ENCODE measurements at regions not wholly inside any gene's neighbourhood (a gene's known extent, or its start where the extent isn't known, plus 50 kb on each side); places are given as distances from the start of the nearest gene placed in this dataset.
A peak's percentile ranks its signal among the peaks of the same experiment; 100 is the strongest.

DNA sequence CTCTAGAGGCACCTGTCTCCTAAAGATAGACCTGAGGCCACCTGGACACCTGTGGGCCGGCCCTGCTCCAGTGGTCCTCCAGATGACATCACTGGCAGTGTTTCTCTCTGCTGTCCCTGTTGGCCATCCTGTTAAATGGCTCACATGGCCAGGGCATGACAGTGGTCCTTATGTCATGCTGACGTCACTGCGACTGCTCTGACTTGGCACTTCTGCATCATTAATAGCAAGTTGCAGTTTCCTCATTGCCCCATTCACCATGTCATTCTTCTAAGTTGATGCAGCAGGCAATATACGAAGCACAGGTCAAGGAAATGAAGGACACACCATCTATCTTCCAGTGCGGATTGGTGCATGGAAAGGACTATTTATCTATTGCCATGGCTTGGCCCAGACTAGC is 1468.5 kb upstream of the TMEM132C start:
- DNase-seq: no peak

DNA sequence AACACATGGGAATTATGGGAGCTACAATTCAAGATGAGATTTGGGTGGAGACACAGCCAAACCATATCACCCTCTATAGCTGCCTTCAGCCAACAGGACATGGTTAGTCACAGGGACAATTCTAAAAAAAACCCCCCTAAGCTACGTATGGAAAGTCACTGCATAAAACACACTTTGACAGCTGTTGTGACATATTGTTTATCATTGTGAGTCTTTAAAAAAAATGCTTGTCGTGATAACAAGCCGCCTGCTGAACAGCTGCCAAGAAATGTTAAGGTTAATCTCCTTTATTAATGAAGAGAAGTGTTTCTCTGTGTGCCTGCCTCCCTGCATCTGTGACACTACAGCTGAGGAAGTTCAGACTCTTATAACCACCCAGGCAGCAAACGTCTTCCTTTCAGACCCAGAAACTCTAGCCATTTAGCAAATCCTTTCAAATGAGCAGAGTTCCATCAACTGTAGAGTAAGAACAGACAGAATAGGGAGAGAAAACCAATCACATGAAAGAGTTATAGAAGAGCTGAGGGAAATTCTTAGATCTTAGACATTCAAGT is 1459.6 kb upstream of the TMEM132C start:
- peak; percentile 55 to 88 for DNase-seq

DNA sequence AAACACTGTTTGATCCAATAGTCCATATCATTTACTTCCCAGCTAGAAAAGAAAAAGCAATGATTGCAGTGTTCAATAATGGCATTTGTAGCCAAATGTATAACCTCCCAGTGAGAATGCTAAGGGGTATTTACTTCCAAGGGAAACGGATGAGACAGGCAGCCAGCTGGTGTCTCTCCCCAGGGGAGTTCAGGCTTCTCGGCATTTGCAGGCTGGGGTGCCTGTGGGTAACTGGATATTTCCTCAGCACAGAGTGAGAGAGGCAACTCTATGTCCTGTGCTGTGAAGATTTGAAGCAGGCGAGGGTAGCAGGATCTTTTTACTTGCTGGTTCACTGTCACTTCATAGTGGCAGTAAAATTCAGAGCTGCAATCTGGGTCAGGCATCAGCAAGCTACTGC is 1455.6 kb upstream of the TMEM132C start:
- peak; percentile 13 to 76 for DNase-seq

DNA sequence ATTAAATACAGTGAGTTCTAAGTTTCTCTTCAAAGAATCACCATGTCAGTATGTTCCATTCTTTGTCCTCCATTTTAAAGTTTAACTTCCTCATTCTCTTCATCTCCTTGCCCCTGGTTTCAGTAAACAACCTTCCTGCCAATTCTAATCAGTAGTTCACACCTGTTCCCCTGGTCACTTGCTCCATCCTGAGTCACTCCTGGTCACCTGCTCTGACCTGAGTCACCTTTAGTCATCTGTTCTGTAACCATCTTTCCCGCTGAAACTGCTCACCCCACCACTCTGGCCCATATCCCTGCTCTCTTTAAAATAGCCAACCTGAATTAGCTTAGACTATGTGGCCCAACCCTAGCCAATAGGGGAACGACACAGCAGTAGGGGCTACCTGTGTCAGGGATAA is 1447.4 kb upstream of the TMEM132C start:
- DNase-seq: no peak

DNA sequence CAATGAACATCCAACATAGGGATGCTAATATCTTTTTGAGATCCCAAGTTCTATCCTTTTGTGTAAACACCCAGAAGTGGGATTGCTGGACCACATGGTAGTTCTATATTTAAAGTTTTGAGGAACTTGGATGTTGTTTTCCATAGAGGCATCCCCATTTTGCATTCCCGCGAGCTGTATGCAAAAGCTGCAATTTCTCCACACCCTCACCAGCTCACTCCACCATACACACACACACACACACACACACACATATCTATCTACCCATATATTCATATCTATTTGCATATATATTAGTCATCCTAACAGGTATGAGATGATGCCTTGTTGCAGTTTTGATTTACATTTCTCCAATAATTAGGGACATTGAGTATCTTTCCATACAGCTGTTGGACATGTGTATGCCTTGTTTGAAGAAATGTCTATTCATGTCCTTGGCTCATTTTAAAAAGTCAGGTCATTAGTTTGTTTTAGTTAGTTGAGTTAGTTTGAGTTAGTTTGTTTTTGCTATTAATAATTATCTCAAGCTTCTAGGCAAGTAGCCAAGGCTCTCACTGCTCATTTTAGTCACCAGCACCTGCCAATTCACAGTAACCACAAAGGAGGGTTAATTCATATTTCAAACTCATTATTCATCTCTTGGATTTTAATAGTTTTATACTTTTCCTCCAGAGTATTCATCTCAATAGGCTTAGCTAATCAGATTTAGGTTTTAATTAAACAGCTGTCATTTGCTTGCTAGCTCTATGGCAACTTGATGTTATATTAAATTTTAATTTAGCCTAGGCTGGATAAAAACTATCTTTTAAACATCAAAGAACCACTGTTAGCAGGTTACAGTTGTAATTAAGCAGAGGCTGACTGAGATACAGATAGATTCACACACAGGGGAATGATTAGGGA is 1435.9 kb upstream of the TMEM132C start:
- peak in 1 of 2 experiments; percentile 0 for DNase-seq

DNA sequence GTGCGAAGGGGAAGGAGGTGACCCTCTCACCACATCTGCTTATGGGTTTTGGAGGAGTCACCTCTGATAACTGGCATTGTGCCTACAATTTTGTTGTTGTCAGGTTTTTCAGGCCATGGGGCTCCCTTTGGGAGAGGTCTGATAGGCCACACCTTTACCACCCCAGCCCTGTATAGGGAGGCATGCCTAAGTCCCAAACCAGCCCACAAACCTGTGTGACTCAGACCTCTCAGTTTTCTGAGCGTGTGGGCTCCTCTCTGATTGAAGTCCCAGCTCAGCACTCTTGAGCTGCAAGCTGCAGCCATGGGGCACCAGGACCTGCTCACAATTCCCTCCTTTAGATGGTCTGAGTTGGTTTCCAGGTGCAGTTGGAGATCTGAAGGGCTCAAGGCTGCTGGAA is 1429.3 kb upstream of the TMEM132C start:
- no peak for DNase-seq

DNA sequence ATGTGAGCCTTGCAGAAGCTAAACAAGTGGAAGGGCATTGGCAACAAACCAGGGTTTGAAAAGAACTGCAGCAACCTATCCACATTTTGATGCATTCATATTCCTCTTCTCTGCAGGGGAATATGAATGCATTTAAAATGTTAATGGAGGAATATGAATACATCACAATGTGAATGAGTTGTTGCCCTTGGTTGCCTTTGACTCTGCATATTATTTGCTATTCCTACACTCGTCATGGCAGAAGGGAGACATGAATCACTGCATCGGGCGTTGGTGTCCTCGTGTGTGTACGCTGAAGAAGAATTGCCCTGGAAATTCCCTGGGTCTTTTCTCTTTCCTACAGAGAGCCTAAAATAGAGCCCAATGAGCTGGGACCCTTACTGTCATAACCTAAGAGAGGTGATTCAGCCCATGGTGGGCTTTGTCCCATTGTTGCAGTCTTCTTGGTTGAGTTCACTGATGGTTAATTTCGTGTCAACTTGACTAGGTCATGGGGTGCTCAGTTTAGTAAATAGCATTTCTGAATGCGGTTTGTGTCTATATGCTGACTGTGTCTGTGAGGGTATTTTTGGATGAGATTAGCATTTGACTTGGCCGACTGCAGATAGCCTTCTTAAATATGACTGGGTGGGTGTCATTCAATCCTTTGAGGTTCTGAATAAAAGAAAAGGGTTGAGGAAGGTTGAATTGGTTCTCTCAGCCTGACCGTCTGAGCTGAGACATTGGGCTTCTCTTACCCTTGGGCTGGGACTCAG is 1422.9 kb upstream of the TMEM132C start:
- no peak for DNase-seq

DNA sequence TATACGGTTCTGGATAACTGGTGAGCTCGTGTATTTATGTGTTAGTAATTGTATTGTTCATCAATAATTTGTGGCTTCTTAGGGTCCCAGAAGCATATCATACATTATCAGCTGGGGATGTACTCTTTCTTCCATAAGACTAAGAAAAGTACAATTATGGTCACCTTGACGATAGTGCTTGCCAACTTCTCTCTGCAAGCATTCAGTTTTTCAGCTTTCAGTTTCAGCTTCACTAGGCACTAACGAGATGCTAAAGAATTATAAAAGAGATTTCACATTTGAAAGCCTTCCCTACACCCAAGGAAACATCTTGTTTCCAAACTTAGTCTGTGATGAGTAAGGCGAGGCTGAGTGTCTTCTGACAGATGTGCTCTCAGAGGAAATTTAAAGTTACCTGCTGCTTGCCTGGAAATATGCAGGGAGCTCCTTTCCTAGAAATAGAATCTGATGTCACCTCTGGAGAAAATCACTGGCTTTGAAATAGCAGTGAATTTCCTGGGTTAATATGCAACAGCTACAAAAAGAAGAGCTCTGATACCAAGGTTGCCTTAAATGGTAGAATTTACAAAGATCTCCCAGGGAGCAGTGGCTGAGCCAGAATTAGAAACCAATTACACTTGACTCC is 1419.9 kb upstream of the TMEM132C start:
- DNase-seq: no peak

DNA sequence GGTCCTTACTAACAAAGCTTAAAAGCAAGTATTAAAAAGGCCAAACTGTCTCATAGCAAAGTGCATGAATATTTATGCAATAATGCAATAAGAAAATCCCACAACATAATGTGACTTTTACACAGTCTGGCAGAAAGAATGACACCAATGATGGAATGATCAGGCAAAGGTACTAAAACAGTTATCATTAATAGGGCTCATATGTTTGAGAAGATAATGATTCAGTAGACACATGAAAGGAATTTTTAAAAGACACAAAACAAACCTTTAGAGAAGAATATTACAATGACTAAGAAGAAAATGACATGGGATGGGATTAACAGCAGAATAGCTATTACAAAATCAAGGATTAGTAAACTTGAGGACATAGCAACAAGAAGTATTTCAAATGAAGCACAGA is 1411.2 kb upstream of the TMEM132C start:
- DNase-seq: no peak

DNA sequence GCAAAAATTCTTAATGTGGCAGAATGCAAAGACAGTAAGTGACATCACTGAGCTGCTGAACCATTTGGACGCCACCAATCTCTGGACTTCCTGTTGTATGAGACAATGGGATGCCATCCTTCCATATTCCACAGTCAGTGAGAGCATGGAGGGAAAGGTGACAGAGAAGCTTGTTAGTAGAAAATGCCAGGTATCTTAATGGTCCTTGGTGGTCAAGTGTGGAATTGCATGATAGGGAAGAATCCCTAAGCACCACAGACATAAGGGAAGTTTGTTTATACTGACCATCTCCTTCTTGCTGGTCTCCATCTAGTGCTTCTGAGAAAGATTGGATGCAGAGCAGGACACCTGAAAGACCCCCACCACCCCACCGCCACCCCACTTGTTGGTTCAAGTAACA is 1410.0 kb upstream of the TMEM132C start:
- DNase-seq: no peak

DNA sequence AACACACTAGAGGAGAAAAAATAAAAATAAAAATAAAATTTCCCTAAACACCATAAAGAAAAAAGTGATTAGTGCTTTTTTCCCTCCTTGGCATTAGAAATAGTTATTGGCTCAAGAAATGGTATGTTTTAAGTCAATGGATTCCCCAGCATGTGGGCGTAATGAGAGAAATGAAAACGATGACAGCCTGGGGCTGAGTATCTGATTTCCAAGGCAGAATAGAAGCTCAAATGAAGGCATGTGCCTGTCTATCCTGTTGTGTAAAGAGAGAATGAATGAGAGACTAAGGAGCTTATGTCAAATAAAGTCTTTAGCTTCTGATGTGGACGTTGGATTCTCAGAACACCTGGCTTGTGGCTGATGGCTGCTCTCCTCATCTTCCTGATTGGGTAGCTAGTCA is 1408.4 kb upstream of the TMEM132C start:
- peak in 1 of 2 experiments; percentile 28 for DNase-seq

DNA sequence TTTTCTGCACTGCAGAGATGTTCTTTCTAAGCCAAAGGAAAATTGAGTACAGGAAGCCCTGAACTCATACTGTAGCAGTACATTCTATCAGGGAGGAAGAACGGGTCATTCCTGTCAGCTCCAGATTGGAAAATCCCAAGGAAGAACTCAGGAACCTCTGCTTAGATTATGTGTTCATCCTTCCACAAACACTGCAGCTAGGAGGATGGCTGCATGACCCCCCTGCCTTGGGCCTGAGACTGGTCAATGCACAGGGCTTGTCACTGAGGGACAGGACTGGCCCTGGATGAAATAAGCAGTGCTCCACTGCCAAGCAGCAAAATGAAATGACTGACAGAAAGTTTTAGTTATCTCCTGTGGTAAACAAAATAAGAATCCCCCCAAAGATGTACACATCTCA is 1406.8 kb upstream of the TMEM132C start:
- no peak for DNase-seq

DNA sequence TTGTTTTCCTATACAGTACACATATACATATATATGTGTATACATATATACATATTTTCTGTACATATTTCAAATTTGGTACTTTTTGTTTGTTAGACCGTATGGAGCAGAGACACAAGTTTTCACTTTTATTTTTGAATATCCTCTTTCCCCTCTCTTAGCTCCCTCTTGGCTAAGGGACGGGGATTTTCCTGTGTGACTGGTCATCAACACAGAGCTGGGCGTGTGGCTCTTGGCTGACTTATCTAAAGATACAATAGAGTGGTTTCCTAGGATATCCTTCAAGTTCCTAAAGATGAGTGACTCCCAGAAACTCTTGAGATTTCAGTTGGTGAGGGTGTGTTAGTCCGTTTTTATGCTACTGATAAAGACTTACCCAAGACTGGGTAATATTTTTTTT is 1404.5 kb upstream of the TMEM132C start:
- DNase-seq: no peak

DNA sequence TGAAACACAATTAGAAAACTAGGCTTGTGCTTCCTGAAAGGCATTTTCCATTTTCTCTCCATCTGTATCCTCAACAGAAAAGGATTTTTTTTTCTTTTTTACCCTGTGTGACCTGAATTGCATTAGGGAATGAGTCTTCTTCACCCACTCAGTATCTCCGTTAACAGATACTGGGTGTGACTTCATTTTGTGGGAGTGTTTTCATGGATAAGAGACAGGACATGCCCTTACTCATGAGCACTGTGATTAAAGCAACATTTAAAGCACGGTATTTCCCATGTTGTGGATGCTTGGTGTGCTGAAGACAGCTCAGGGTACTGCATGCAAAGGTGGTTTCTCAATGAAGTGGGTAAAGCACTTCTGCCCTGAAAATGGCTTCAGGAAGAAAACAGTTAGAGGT is 1397.3 kb upstream of the TMEM132C start:
- no peak for DNase-seq

DNA sequence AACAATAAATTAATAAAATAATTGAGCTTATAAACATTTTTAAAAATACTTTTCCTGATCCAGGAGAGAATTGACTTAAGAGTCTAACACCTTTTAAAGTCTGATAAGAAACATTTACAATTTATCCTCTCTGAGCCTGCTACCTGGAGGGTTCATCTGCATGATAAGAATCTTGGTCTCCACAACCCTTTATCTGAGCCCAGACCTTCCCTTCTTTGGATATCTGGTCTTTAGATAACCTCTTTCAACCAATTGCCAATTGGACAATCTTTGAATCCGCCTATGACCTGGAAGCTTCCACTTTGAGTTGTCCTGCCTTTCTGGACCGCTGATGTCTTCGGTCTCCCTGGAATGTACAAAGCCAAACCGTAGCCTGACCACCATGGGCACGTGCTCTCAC is 1393.3 kb upstream of the TMEM132C start:
- no peak for DNase-seq

DNA sequence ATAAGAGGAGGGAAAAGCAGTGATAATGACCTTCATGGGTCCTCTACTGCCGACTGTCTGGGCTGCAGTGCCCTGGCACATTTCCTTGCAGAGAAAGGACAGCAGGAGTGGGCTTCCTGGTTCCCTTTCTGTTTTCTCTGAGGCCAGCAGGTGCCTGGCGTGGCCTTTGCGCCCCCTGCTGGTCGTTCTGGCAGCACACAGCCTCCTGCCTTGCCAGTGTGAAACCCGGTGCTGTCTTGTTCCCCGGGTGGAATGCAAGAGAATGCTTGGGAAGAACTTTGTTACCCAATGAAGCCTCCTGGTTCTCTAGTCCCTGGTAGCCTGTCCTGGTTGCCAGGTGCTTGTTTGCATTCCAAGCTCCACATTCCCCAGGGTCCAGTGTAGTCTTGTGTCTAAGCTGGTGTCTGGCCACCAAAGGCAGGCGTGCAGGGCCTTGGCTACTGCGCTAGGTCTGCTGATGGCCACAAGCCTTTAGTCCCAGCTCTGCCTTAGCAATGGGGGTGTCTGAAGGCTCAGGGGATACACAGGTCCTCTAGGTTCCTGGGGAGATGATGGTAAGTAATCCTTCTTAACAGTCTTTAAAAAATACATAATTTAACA is 1392.4 kb upstream of the TMEM132C start:
- peak in 1 of 2 experiments; percentile 57 for DNase-seq

DNA sequence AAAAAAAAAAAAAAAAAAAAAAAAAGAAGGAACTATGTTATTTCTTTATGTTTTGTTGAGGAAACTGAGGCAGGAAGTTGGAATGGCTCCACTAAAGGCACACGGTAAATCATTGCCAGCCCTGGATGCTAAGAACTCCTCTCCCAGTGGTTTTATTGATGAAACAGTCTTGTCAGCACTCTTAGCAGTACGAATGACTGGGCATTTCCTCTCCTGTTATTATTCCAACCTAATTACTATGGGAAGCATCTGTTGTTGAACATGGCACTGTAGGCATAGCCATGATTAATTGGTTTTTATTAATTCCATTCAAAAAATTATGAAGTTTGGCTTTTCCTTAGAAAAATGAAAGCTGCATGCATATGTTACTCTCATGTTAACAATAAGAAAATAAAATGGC is 1387.1 kb upstream of the TMEM132C start:
- no peak for DNase-seq

DNA sequence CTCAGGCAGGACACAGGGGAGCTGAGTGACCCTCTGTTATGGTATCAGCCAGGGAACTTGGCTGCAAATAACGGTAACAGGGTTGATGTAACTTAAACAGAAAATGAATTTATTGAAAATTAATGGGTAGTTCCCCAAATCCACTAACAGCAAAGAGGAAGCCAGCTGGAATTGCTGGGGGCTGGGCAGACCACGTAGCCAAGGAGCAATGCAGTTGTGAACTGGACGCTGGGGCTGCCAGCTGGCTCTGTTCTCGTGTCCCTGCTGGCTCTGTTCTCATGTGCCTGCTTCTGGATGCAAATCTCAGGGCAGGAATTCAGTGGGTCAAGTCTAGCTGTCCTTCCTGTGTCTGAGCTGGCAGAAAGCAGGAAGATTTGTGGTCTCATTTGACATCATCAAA is 1383.3 kb upstream of the TMEM132C start:
- DNase-seq: peak in 1 of 2 experiments; percentile 3

DNA sequence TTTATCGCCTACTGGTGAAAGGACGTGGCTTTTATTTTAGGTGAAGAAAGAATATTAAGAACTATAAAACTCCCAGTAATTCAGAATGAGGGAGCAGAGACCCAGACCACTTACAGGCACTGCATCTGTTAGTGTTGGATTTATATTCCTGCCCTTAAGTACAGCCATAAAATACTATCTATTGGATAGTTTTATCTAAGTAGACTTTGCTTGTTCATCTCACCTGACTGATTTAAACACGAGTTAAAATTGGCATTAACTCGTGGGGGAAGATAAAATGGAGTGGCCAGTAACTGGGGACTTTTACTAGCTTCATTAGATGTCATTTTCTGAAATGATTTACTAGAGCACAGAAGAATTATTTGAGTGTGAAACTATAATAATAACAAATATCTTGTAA is 1377.5 kb upstream of the TMEM132C start:
- DNase-seq: no peak

DNA sequence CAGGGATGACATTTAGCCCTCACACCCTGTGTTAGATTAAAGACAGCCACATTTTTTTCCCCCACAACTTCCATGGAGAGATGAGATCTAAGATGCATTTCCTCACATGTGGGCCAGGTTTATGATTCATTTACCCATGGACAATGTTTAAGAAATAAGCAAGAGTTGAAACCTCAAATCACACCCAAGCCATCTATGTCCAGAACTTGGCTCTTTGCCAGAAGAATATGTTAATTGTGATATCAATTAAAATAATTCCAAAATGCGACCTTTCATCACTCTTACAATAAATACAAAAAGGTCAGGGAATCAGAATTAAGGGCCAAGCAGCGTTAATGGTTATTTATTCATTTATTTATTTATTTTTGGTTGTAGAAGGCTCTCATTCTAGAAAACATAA is 1376.9 kb upstream of the TMEM132C start:
- DNase-seq: no peak

DNA sequence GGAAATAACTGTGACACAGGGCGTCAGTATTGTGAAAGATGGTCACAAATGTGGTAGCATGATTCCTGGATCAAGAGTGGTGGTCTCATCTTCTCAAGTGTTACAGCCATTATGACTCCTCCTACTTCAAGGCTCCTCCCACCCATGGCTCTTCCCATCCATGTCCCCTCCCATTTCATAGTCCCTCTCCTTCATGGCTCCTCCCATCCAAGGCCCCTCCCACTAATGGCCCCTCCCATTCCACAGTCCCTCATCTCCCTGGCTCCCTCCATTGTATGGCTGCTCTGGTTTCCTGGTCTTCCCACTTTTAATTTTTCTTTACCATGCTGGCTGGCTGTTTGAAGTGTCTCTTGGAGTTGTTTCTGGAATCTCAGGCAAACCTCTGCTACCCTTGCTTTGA is 1375.2 kb upstream of the TMEM132C start:
- DNase-seq: no peak

DNA sequence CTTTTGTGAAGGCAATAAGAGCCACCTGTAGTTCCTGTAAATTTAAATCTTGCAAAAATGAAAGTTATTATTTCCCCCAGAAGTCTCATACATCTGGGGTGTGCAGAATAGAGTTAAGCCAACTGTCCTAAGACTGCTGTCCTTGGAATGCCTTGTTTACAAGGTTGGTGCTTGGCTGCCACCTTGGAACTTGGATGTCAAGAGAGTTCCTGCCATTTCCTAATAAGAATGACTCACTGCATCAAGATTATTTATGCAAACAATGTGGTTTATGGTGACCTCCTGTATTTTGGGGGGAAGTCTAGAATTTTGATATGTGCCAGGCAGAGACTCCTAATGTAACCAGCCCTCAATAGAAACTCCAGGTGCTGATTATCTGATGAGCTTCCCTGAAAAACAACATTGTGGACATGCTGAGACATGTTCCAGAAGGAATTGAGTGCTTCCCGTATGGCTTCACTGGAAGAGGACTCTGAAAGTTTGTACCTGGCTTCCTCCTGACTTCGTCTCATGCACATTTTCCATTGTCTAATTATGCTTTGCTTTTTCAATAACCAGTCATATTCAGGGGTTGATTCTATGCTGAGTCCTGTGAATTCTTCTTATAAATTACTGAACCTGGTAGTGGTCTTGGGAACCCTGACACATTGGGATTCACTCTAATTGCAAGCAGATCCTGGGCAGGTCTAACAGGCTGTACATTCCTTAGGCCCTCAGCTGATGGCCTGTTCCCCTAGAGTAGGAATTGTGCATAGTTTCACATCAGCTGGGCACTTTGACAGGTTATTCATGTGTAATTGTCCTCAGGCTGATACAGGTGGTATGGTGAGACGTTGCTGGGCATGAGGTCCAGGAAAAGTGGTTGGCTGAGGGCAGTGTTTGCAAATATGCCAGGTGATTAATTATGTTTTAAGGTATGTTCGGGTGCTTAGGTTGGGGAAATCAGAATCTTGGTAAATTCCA is 1370.7 kb upstream of the TMEM132C start:
- no peak for DNase-seq
